Astrocyte of the hippocampus (primary cell): ENCODE measurements at regions not wholly inside any gene's neighbourhood (a gene's known extent, or its start where the extent isn't known, plus 50 kb on each side); places are given as distances from the start of the nearest gene placed in this dataset.
"Not testable (repeated sequence)": the region's sequence is repeated elsewhere in the genome, so short reads cannot be mapped to it uniquely, and the experiment has no call there.

Experiments used
- DNase-seq: peaks from one replicate; pipeline ENCODE4 v3.0.0; 2011; ENCODE audit warnings: low read depth, low spot score

DNA sequence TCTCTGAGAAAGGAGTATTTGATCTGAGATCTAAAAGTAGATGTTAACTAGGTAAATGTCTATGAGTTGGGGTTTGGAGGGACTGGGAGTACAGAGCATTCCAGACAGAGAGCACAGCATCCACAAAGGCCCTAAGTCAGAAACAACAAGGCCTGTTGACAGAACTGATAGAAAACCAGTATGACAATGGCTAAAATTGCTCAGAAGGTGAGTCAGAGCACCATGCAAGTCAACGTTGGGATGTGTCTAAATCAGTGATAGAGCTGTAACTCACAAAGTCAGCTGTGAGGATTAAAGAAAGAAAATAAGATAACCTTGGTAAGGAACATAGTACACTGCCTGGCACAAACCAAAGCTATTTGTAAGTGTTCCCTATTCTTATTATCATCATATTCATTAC is 124.0 kb downstream of the CETN3 start:
- DNase-seq, result peak; percentile 13

DNA sequence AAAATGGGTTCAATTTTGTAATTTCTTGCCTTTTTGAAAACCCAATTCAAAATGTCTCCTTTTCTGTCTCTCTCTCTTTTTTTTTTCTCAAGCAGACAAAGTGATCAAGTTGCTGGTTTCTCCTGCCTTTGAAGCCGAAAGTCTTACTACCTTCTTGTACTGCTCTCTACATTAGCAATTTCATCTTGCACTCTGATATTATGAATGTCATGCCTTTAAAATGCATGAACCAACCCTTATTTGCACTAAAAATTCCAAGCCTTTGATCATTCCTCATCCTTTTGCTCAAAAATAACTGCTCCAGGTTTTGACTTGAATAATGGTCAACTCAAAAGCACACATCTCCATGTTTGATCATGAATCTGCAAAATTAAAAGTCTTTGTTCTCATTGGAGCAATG is 125.2 kb downstream of the CETN3 start:
- no peak for DNase-seq

DNA sequence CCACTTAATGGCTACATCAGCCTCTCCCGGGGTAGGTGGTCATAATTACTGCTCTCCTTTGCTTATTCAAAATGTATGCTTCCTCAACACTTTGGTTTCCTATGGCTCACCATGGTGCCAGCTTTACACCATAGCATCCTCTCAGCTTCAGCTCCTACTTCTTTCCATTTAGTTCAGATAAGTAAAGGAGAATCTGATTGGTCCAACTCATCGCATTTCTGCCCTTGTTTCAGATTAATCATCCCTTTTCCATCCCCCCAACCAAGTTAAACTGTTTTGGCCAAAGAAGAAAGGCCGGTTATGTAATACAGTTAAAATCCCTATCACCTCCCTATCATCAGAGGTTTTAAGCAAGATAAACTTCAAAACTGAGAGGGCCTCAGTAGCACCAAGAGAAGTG is 130.5 kb downstream of the CETN3 start:
- peak; percentile 11 for DNase-seq

DNA sequence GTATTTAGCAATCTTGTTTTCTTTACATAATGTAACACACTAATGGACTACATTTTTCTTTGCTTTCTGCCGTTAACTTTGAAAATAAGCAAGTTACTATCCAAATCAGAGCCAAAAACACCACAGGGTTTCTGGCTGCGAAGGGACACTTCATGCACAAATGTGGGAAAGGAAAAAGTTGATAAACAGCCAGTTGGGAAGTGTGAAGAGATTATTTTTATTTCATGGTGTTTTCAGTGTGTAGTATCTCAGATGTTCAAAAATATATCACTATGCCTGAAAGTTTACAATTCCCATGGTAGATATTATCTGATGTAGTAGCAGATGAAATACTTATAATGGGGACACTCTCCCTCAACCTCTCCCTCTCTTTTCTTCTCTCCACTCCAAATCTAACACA is 135.3 kb downstream of the CETN3 start:
- no peak for DNase-seq

DNA sequence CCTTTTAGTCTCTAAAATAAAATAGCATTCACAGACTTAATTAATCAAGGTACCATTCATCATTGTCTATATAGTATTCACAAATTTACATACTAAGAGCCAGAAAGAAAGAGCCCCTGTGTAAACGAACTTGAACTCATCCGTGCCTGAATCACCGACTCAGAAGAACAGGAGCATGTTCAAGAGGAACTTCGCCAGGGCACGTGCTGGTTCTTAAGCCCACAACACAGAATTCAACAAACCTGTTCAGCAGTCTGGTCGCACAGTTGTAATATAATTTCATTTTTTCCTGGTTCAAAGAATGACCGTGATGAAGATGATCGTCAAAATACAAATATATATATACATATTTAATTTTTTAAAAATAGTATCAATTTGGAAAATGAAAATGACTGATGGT is 141.9 kb downstream of the CETN3 start:
- no peak for DNase-seq

DNA sequence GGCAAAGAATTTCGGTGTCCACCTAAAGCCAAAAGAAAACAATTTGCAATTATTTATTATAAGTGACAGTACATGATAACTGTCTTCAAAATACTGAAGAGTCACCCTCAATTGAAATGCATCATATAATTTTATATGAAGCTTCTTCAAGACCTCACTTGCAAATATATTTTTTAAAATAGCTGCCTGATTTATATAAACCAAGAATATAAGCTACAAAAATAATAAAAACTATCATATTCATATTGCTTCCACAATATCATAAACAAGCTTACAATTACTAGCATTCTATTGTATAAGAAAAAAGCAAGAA is 144.1 kb downstream of the CETN3 start:
- no peak for DNase-seq

DNA sequence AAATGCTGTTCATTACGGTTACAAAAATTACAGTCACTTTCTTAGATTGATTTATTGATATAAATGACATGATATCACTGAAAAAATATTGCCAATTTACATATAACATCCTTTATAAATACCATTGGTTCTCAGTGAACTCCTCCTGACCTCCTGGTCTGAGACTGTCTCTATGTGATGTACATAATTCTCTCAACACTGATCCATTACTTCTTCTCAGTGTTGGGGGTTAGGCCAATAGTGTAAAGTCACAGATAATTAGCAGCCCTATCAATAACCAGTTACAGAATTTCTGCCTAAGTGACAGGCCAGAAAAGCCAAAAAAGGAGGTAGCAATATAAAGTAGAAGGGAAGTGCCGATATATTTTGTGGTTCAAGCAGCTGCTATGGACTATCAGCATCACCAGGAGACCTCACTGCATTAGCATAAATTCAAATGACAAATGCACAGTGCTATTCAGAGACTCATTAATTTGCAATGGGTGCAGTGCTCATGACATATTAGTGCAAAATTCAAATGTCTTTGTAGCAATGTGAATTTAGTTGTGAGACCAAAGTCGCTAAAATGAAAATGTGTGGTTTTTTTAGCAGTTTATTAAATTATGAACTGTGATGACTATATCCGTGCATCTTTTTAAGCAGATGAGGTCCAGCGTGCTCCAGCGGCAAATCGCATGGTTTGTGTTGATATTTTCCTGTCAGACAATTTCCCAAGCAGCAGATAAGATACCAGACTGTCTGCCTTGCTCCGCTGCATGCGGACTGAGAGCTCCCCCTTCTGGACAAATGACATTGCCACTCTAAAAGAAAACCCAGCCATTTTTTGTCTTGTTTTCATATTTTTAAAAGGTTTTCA is 144.6 kb downstream of the CETN3 start:
- DNase-seq, result peak; percentile 82

DNA sequence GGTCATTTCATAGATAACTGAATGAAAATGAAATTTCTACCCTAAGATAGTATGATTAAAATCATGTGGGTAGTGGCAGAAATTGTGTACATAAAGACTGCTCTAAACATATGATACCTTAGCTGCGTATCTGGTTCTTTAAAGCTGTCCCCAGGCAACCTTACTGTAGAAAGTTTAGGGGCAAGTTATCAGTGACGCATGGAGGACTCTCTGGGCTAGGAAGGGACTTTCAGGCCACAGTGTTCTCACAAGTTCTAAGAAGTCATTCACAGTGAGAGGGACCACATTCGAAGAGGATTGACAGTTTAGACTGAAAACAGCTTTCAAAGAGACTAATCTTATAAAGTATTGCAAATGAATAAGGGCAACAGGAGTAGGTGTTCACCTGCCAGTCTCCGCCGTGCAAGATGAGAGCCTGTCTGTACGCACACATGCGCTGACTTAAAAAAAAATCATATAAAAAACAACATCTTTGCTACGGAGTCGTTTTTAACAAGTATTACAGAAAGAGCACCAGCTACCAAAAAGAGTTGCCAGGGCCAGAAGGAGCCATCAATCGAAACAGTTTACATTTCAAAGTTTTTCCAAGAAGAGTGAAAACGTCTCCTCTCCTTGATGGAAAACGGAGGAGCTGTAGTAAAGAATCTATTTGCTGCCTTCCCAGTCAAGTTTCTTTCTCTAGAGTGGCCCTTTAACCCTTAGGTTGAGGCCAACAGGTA is 146.3 kb downstream of the CETN3 start:
- no peak for DNase-seq

DNA sequence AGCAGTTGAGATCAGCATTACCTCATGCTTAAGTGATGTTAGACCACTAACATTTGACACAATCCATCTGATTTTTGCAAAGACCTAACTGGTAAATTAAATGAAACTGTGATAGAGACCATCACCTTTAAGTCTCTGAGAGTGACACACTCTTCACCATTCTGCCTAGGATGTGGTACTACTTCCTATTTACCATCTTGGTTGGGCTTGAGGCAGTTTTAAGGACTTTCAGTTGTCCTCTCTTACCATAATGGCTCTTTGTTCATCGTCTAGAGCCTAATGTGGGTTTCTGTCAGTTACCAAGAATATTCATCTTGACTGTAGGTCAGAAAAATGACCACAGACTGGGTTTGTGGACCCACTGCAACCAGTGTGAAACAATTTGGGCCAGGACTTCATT is 158.1 kb downstream of the CETN3 start:
- DNase-seq, result no peak

DNA sequence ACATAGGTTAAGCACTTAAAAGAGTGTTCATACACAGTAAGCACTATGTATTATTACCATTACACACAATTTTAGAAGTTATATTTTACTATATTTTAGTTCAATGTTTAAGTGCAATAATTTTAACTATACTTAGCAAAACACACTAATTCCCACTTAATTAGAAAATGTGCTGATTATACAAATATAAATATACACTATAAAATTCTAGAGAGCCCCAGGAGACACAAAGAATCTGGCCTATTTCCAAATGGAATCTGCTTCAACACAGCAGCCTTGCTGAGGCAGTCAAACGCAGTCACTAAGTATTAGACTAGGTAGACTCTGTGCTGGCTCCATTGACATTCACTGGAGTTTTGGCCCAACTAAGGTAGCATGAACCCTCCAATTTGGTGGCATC is 160.9 kb downstream of the CETN3 start:
- no peak for DNase-seq

DNA sequence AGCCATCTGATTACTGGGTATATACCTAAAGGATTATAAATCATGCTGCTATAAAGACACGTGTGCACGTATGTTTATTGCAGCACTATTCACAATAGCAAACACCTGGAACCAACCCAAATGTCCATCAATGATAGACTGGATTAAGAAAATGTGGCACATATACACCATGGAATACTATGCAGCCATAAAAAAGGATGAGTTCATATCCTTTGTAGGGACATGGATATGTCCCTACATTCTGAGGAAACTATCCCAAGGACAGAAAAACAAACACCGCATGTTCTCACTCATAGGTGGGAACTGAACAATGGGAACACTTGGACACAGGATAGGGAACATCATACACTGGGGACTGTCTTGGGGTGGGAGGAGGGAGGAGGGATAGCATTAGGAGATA is 165.7 kb downstream of the CETN3 start:
- not testable (repeated sequence) for DNase-seq

DNA sequence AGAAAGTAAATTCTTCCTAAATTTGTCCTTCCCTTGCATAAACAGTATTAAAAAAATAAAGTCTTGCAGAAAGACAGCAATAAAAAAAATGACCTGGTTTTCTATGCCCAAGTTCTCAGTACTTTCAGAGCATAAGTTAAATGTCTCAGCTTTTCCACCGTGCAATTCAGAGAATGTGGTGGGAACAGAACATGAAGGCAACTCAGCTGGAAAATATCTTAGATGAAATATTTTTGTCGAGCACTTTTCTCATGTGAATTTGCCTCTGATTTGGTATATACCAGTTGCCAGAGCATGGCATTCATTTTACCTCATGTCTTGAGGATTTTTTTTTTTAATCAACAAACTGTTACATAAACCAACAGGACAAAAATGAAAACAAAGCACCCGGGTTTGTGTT is 176.1 kb downstream of the CETN3 start:
- DNase-seq, result peak; percentile 13

DNA sequence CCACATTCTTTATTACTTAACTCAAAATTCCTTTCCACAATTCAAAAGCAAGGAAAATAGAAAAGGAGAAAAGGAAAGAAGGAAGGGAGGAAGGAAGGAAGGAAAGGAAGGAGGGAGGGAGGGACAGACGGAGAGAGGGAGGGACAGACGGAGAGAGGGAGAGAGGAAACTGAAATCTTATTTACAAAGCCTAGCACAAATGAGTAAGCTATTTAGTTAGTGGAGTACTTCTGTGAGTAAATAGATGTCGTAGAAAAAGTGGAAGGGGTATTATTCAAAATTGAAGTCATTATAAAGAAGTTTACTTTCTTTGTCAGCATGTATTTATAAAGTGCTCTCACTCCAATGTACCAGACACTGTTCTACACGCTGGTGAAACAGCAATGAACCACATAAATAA is 177.9 kb downstream of the CETN3 start:
- DNase-seq, result no peak

DNA sequence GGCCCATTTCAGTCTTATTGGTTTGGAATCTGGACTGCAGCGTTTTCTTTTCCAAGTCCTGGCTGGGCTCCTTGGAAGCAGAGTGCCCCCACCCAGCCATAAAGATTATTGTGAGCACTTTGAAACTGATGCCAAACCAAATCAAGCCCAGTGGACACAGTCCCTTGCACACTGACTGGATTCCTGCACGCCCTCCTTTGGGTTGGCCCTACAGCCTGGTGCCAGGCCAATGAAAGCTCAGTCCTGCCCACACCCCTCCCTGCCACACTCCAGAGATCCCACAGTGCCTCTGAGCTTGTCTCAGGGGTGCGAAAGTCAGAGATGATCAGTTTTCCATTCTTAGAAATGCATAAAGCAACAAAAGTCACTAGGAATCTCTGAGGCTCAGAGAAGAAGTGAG is 181.9 kb downstream of the CETN3 start:
- peak; percentile 39 for DNase-seq

DNA sequence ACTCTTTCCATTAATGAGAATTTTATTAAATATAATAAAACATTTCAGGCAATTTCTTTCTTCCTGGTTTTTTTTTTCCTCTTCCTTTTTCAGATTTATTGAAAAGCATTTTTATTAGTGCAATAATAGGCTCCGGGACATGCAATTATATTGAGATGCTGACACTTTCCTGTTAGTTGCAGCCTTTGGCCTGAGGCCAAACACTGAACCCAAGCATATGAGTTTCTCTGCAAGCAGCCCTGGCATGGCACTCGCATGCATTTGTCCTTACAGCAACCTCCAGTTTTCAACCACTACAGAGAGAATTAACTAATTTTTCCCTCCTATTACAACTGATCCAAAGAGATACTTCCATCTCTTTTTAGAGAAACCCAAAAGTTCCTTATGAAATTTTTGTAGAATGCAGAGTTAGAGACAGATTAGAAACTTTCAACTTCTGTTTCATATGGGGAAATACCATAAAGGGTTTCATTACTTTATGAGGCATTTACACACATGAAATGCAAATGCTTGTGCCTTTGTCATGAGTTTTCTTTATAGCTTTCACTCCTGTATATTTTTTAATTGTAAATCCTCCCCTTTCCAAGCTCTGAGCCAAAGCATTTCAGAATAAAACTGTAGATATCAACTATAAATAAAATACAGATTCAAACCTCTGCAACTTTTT is 183.0 kb downstream of the CETN3 start:
- peak; percentile 20 for DNase-seq

DNA sequence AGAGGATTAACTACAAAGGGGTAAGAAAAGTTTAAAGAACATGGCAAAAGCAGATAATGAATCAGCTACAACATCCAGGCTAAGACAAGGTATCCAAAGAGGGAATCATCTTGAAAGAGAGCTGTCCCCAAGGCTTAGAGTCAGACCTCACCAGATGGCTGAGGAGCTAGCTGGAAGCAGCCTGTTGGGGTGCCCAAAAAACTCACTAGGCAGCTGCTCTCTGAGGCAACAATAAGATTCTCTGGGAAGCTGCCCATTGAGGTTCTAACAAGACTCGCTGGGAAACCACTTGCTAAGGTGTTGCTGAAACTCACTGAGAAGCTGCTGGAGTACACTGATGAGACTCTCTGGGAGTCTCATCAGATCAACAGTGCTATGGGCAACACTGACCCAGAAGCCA is 185.2 kb downstream of the CETN3 start:
- no peak for DNase-seq

DNA sequence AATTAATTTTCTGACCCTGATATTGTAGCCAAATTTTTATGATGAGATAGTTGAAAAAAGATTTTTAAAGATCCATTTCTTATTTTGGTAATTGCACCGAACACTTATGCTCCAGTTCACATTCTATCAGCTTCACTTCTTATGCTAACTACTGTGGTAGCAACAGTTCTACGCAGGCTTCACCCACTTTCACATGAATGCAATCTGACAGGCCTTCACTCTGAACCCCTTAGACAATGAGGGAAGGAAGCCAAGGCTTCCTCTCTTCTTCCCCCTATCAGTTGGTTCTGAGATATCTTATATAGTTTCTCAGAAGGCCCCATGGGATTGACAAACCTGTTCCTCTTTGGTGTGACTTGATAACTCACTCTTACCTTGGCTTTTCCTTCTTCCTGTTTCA is 185.8 kb downstream of the CETN3 start:
- DNase-seq, result no peak

DNA sequence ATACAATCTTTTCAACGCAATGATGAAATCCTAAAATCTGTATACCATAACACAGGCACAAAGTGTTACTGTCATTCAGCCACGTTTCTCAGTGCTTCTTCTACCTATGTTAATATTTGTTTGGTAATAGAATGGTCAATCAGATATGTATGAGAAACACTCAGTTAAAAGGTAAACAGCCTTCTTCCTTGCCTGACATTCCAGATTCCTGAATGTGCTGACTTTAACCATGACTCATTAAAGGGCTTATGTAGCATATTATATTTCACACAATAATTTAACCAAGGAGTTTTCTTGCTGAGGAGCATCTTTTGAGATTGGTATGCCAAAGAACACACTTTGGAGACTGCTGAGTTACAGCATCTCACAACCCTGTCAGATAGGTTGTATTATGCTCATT is 187.6 kb downstream of the CETN3 start:
- DNase-seq, result peak; percentile 47

DNA sequence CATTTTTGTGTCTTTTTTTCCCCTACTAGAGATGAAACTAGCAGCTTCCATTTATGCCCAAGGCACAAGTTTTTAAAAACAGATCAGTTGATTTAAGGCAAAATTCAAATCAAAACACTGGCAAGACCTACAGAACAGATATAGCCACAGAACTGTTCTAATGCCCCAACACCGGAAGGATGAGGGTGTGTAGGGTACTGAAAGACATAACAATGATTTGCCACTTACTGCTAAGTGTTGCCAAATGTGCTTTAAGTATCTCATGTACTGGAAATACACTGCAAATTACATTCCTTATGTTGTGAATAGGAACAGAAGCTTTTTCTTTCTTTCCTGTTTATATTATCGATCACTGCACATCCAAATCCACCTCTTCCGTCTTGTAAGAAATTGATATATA is 189.0 kb downstream of the CETN3 start:
- no peak for DNase-seq

DNA sequence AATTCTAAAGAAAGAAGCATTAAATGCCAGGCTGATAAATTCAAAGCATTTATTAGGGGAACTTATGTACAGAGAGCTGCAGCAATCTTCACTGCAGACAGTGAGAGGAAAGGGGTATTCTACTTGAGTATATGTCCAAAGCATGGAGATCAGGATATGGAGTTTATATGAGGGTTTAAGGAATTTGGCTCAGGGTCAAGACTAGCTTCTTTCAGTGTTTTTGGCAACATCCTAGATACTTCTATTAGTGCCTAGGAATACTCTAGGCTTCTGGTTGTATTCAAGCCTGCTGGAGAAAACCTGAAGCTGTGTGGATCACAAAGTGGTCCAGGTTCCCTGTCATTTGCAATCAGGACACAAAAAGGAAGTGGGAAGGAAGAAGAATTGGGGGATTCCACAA is 194.6 kb downstream of the CETN3 start:
- DNase-seq, result no peak

DNA sequence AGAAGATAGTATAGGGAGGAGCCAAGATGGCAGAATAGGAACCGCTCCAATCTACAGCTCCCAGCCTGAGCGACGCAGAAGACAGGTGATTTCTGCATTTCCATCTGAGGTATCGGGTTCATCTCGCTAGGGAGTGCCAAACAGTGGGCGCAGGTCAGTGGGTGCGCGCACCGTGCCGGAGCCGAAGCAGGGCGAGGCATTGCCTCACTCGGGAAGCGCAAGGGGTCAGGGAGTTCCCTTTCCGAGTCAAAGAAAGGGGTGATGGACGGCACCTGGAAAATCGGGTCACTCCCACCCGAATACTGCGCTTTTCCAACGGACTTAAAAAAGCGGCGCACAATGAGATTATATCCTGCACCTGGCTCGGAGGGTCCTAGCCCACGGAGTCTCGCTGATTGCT is 201.2 kb downstream of the CETN3 start:
- not testable (repeated sequence) for DNase-seq

DNA sequence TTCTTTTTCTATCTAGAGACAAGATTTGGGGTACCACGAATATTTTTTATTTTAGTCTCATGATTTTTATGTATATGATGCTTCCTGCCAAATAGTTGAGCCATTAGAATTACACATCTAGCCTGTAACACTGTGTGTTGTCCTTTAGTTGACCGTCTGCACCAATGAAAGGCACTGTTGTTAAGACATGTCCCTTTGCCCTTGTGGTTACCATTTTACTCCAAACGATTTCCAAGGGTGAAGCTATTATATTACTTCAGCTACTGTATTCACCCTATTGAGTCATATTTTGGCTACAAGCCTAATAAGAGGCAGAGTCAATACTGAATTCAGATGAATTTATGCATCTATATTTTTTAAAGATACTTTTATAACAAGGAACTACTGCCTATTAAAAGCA is 207.6 kb downstream of the CETN3 start:
- peak; percentile 69 for DNase-seq
